ENCODE measurements at regions not wholly inside any gene's neighbourhood (a gene's known extent, or its start where the extent isn't known, plus 50 kb on each side); places are given as distances from the start of the nearest gene placed in this dataset.
"Not testable (repeated sequence)": the region's sequence is repeated elsewhere in the genome, so short reads cannot be mapped to it uniquely, and the experiment has no call there.

DNA sequence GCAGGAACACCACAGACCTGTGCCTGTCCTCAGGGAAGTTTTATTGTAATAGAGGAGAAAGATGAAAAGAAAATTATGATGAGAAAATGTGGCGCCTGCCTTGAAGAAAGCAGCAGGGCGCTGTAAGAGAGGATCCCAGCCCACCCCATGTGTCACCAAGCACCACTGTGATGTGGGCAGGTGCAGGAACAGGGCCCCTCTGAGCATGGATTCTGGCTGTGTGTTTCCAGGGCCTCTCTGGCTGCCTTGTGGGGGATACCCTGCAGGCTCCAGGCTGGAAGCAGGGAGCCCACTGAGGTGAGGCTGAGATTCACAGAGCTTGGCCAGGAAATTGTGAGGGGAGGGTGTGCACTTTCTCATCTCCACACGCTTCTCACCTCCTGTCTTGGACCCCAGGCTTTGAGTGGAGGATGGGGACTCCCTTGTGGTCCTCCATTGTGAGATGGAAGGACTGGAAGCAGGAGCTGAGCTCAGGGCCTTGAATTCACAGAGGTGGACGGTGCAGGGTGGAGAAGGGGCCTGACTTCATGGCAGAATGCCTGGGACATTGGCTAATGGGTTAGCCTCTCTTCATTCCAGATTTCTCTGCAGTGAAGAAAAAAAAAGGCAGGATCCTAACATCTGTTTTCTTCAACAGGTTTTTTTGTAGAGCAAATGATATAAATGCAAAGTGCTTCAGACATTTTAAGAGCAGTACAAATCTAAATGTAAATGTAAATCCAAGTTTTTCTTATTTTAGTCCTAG is 246.6 kb upstream of the B3GAT1 start:
- DNase-seq (ENCODE audit: low read depth in 2 of 3, low spot score in 1 of 3): no peak

DNA sequence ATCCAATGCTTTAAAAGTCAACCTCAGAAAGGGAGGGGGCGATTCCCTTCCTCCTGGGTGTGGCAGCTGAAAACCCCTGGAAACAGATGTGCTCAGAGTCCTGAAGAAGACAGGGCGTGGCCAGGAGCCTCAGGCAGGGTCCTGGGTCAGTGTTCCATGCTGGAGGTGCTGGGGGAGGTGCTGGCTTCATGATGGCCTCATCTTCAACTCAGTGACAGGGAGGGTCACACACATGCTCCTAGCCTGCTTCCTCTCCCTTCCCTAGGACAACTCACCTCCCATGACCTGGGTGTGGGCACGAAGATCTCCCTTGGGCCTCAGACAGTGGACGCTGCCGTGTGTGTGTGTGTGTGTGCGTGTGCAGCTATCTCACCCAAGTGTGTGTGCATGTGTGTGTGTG is 245.6 kb upstream of the B3GAT1 start:
- no peak for DNase-seq (ENCODE audit: low read depth in 2 of 3, low spot score in 1 of 3)

DNA sequence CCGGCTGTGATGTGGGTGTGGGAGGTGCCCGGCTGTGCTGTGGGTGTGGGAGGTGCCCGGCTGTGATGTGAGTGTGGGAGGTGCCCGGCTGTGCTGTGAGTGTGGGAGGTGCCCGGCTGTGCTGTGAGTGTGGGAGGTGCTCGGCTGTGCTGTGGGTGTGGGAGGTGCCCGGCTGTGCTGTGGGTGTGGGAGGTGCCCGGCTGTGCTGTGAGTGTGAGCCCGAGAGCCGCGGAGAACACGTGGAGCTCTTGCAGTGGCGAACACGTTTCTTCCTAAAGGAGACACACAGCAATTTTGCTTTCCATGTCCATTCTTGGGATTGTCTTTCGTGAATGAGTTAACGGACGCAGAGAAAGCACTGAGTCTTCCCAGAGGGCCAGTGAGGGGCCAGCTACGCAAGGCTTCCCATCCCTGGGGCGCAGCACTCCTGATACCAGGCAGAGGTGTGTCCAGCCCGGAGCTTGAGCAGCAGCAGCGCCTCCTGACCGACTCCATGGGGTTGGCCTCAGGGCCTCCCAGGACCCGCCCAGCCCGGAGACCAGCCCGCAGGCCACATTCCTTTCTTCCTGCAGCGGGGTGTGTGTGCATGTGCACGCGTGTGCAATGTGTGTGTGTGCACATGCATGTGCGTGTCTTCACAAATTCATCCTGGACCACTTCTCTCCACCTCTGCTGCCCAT is 245.0 kb upstream of the B3GAT1 start:
- DNase-seq (ENCODE audit: low read depth in 2 of 3, low spot score in 1 of 3): no peak

DNA sequence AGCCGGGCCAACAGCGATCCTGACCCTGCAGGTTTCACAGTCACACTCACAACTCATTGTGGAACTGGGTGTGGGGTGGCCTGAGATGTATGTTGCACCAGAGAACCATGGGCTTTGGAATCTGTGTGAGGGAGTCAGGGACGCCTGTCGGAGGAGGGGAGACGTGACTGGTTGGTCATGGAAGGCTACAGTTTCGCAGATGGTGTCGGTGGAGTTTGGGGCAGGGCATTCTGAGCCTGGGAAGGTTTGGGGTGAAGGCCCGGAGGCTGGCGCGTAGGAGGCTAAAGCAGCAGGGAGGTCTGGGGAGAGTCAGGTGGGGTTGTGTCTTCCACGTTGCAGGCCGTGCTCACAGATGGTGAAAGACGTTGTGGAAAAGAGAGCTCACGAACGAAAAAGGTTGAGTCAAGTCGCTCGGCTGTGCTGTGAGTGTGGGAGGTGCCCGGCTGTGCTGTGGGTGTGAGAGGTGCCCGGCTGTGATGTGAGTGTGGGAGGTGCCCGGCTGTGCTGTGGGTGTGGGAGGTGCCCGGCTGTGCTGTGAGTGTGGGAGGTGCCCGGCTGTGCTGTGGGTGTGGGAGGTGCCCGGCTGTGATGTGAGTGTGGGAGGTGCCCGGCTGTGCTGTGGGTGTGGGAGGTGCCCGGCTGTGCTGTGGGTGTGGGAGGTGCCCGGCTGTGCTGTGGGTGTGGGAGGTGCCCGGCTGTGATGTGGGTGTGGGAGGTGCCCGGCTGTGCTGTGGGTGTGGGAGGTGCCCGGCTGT is 244.2 kb upstream of the B3GAT1 start:
- not testable (repeated sequence) for DNase-seq (ENCODE audit: low read depth in 2 of 3, low spot score in 1 of 3)

DNA sequence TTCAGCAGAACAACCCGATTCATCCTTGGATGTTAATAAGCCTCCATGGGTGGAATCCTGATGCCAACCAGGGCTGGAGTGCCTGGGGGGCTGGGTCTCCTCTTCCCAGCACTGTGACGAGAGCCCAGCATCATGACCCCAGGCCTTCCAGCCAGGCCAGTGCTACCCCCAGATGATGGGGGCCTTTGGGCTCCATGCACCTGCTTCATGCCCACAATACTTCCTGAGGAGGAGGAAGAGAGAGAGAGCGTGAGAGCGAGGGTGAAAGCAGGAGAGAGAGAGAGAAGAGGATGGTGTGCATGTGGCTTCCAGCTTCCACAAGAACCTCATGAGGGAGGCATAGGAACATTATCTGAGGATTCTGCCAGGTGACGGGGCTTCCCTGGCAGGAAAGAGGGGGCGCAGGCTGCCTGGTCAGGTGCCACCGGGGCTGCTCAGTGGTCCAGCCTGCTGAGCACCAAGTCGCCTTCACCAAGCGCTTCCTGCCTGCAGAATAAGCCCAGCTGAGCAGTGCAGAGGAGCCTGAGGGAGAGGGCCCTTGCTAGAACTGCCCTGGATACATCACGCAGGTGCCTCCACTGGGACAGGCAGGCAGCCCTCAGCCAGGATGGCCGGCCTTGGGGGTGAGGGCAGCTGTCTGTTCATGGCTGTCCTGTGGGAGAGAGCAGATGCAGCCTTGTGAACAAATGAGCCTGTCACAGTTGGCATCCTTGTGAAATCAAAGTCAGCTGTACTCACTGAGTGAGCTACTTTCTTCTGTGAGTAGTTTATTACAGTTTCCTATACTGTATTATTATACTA is 243.3 kb upstream of the B3GAT1 start:
- DNase-seq (ENCODE audit: low read depth in 2 of 3, low spot score in 1 of 3): no peak

DNA sequence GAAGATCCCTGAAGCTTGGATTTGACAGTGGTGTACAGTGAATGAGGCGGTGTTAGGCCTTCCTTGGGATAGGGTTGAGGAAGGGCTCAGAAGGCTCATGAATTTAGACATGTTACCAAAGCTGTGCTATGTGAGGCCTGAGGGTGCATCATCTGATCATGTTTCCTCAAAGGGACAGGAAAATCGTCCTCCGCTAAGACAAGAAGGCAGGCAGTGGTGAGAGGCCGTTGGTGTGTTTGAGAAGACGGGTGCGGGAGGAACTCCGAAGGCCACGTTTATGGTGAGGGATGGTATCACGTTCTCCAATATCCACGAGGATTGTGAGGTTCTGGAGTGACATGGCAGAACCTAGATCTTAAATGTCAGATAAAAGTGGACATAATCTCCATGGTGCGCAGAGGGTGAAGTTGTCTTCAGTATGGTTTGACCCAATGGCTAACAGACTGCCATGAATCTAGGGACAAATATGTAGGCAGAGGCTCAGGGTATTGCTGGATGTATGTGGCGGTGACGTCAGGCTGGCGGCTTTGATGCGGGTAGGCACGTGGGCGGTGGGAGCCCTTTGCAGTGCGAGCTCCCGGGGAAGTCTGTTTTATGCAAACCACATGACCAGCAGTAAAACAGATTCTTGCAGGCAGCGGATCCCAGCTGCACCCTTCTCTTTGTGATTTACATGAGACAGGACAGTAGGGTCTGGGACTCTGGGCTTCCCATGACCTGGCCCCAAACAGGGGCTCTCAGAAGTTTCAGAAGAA is 242.3 kb upstream of the B3GAT1 start:
- peak in 2 of 3 donors; percentile 19 to 24 for DNase-seq (ENCODE audit: low read depth in 2 of 3, low spot score in 1 of 3)

DNA sequence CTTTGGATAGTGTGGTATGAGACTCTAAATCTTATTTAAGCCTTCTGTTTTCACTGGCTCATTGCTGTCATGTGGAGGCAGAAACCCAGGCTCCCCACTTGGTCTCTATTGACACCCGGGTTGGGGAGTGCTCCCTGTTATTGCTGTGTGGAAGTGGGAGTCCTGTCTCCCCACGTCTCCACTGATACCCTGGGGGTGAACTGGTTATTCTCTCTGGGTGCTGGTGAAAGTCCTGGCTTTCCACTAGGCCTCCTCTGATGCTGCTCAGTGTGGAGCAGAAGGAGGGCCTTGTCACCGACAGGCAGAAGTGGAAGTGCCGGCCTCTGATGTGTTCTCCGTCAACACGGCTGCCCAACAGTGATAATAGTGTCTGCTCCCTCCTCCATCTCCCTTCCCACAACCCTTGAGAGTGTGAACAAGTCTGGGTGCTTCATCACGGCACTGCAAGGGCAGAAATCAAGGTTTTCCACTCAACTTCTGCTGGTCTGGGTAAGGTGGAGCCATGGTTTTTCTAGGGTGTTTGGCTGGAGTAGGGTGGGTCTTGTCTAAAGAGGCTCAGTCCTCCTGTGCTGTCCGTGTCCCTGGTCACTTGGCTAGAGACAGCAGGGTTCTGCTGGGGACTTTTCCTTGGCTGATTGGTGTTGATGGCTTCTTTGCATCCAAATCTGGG is 240.7 kb upstream of the B3GAT1 start:
- no peak for DNase-seq (ENCODE audit: low read depth in 2 of 3, low spot score in 1 of 3)

DNA sequence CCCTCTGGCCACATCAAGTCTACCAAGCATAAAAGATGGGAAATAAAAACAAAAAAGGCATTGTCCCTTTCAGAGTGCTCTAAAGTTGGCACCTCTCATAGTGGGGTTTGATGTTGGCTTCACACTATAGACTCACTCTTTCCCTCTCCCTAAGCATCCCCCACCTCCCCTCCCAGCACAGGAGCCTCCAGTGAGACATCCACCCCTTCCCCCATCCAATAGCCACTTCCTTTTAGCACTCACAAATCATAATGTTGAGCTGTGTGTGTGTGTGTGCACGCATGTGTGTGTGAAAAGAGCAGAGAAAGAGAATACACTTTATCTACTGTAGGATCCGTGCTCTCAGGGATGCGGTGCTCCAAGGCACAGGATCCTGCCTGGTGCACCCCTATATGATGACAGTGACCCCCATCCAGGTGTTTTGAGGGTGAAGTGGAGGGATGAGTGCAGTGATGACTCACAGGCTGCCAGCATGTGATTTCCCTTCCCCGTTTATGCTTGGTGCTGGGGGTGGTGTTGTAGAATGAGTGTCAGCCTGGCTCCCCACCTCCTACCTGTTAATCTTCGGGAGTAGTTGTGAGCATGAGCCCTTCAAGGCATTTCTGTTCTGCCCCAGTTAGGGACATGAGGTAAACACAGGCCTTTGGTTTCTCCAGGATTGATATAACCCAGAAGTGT is 235.2 kb upstream of the B3GAT1 start:
- no peak for DNase-seq (ENCODE audit: low read depth in 2 of 3, low spot score in 1 of 3)

DNA sequence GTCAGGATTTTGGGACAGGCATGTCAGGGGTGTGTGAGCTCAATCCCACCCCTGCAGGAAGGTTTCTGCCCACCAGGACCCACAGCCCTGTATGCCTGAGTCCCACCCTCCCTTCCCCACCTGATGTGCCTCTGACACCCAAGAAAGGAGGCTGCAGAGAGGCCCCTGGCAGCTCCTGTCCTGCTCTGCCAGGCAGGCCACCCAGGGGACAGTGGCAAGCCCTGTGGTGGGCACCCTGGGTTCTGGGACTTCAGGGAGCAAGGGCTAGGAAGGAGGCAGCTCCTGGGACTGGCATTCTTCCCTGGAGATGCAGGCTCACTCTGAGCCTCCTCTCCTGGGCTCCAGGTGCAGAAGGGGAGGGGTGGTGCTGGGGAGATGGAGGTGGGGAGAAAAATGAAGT is 234.5 kb upstream of the B3GAT1 start:
- DNase-seq (ENCODE audit: low read depth in 2 of 3, low spot score in 1 of 3): no peak

DNA sequence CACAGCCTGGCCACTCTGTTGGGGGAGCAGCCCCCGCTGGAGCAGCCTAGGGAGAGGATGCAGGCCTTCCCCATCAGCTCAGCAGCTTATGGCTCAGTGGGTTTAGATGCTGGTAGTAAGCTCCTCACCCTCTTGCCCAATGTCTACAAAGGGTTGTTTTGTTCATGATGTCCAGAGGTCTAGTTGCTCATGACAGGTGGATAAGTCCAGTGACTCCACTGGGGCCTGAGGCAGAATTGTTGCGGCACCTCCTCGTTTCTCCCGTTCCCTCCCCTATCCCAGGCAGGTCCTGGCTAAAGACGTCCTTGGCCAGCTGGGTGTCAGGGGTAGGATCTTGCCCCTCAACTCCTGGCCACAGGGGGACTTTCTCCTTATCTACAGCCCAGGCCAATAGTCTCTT is 233.5 kb upstream of the B3GAT1 start:
- no peak for DNase-seq (ENCODE audit: low read depth in 2 of 3, low spot score in 1 of 3)

DNA sequence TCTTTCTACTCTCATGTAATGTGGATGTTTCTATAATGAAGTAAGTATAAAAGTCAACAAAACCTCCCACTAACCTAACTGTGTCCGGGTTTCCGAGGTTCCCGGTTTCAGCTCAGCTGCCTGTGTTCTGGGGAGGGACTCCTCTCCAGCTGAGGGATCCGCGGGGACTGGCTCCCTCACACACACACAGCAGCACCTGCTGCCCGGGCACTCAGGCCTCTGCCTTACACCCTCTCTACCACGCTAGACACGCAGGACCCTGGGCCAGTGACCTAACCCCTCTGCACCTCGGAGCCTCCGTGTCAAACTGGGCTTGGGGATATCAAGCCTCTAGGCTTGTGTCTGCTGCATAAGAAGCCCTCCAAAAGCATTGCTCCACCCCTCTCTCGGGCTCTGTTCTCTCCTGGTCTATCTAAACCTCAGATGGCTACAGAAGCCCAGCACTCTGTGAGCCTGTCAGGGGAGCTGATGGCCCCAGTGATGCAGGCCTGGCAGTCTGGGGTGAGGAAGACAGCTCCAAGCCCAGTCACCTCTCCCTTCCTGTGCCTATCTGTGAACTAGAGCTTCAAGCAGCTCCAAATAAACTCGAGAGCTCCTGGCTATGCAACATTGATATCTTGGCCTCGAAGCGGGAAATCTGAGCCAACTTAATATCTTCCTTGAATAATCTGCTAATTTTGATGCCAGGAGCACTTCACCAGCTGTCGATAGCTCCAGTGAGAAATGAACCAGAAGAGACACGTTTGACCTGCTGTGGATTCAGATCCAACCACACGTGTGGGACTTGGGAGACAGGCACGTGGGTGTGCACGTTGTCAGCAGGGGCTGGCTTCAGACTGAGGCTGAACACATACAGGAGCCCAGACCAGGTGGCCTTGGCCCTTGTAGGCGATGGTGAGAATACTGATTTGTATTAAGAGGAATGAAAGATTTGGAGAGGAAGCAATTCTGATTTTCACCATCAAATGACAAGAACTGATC is 232.7 kb upstream of the B3GAT1 start:
- no peak for DNase-seq (ENCODE audit: low read depth in 2 of 3, low spot score in 1 of 3)

DNA sequence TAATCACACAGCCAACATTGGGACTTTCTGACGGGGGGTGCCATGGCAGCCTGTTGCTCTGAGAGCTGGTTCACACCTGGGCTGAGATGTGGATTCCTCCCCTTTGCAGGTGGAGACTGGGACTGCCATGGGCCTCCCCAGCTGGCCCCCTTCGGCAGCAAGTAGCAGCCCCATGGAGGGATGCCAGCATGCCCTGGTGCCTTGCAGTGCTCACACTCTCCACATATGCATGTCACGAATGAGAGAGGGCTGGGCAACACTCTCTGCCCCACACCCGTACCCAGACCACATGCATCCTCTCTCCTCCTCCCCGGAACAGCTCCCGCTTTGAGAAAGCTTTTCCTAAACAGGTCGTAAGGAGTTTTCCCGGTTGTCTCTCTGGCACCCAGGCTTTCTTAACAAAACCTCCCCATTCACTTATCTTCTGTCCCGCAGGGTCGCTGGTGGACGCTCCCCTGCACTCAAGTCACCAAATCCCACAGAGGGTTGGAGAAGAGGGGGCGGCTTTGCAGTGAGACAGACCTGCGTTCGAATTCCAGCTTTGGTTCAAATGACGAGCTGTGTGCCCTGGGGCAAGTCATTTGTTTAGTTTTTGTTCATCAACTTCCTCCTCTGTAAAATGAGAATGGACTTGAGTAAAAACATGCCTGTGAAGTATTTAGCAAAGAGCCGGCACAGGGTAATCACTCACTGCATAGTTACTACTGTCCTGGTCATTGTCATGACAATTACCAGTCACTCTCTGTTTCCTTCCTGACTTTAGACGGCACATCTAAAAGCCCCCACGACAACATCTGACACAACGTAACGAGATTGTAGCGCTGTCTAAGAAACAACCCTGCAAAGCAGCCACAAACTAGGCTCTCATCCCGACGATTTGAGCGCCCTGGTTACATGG is 231.3 kb upstream of the B3GAT1 start:
- DNase-seq (ENCODE audit: low read depth in 2 of 3, low spot score in 1 of 3): no peak

DNA sequence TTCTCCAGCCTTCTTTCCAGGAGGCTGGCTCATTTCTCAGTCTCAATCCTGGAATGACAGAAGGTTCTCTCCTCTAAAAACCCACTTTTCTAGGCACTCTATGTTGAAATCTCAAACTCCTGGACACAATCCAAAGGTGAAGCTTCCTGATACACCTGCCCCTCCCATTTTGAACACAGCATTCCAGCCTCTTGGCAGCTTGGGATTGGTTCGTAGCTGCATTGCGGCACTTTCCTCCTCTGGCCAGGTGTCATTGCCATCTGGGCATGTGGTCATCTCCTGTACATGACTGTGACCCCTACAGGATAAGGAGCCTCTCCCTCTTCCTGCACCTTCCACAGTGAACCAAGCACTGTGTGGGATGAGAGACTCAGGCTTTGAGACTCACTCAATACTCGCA is 230.2 kb upstream of the B3GAT1 start:
- DNase-seq (ENCODE audit: low read depth in 2 of 3, low spot score in 1 of 3): no peak

DNA sequence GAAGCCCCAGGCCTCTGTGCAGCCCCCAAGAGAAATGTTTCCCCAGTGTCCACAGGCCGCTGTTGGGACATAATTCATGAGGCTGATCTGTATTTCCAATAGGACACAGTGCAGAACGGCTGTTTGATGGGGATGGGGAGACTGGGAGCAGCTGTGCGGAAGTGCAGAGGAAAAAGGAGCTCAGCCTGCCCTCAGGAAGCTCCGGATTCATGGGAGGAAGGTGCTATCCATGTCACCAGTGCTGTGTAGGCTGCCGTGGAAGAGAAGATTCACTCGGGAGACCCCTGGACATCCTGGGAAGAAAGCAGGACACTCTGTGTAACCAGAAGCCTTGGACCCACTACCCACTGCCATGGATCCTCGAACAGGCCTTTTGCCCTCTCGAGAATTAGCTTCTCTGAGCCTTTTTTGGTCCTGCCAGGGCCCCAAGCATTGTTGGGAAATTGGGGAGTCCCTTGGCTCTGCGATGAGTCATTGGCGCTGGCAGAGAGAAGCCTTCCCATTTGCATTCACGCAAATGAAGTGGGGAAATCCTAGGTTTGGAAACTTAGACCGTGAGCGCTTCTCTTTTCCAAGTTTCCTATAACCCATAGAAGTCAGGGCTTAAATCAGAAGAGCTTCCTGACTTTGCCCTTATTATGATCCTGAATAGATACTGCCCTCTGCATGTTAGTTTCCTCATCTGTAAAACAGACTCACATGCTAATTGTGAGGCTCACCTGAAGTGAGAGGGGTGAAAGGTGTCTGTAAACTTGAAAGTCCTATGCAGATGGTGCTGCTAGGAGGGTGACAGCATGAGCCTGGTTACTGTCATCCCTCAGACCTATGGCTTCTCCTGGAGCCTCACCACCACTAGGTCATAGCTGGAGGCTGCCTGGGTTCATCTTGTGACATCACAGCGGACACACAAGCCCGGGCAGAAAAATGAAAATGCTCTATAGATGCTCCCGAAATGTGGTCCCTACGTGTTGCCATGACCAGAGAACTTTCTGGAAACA is 229.2 kb upstream of the B3GAT1 start:
- no peak for DNase-seq (ENCODE audit: low read depth in 2 of 3, low spot score in 1 of 3)

DNA sequence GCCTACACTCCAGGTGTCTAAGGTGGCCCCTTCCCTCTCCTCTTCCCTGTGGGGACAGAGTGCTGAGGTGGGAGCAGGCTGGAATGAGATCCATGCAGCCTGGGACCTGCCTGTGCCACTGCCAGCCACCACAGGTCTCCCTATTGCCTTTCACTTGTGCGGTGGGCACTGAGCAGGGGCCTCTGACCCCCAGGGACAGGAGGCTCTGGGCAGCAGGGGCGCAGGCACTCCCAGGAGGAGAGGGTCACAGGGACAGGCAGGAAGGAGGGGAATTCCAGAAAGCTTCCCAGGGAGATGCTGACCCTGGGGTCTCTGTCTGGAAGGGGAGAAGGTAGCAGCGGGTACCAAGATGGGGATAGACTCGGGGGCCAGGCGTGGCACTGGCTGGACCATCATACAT is 228.5 kb upstream of the B3GAT1 start:
- no peak for DNase-seq (ENCODE audit: low read depth in 2 of 3, low spot score in 1 of 3)

All from stimulated activated CD4-positive, alpha-beta T cell treated with anti-CD3 and anti-CD28 coated beads, Interleukin-12 subunit alpha, Interleukin-12 subunit beta, amount 100 ng/mL, for 48 hours (primary cell).